HepG2 (cell line): ENCODE measurements at regions not wholly inside any gene's neighbourhood (a gene's known extent, or its start where the extent isn't known, plus 50 kb on each side); places are given as distances from the start of the nearest gene placed in this dataset.
A peak's percentile ranks its signal among the peaks of the same experiment; 100 is the strongest.

Source experiments
- ATF3 ChIP-seq: sonication (generic); formaldehyde crosslinking; IDR thresholded peaks from 2 replicates; pipeline ENCODE4 v1.4.0; 2020; ENCODE audit warnings: missing genetic modification reagents
- BCLAF1 ChIP-seq: fragments of 450-650 bp; IDR thresholded peaks from 2 replicates; pipeline ENCODE4 v1.6.1; 2017; ENCODE audit warnings: mild to moderate bottlenecking
- CC2D1A ChIP-seq: sonication (generic); formaldehyde crosslinking; IDR thresholded peaks from 2 replicates; pipeline ENCODE4 v1.8.1; 2023; ENCODE audit warnings: mild to moderate bottlenecking, missing genetic modification reagents
- CHD4 ChIP-seq: fragments of 200-600 bp; sonication (generic); IDR thresholded peaks from 2 replicates; pipeline ENCODE4 v1.7.0; 2017; ENCODE audit warnings: mild to moderate bottlenecking, low read length, borderline replicate concordance
- DNMT1 ChIP-seq: sonication (generic); formaldehyde crosslinking; IDR thresholded peaks from 2 replicates; pipeline ENCODE4 v1.5.1; 2020; ENCODE audit warnings: mild to moderate bottlenecking, missing genetic modification reagents
- MBNL3 ChIP-seq: fragments of 250-450 bp; sonication (Bioruptor Pico); conservative IDR thresholded peaks from 2 replicates; pipeline ENCODE4 v1.8.0; 2022; ENCODE audit warnings: mild to moderate bottlenecking, inconsistent platforms
- MLLT10 ChIP-seq: sonication (generic); formaldehyde crosslinking; IDR thresholded peaks from 2 replicates; pipeline ENCODE4 v1.4.0; 2020; ENCODE audit warnings: missing genetic modification reagents
- NR2F2 ChIP-seq: IDR thresholded peaks from 2 replicates; pipeline ENCODE4 v1.6.1; 2012; ENCODE audit warnings: low read depth, inconsistent platforms, borderline replicate concordance
- SAFB2 ChIP-seq: sonication (generic); formaldehyde crosslinking; IDR thresholded peaks from 2 replicates; pipeline ENCODE4 v1.5.1; 2020; ENCODE audit warnings: missing genetic modification reagents, low read depth, mild to moderate bottlenecking, borderline replicate concordance
- SCMH1 ChIP-seq: sonication (generic); formaldehyde crosslinking; IDR thresholded peaks from 2 replicates; pipeline ENCODE4 v1.9.0; 2021; ENCODE audit warnings: missing genetic modification reagents, mild to moderate bottlenecking, borderline replicate concordance
- UBTF ChIP-seq: sonication (generic); formaldehyde crosslinking; IDR thresholded peaks from 2 replicates; pipeline ENCODE4 v1.4.0; 2020; ENCODE audit warnings: mild to moderate bottlenecking, missing genetic modification reagents
- XRCC5 ChIP-seq: fragments of 200-400 bp; formaldehyde crosslinking; optimal IDR thresholded peaks from 2 replicates; pipeline ENCODE3; 2017; ENCODE audit warnings: mild to moderate bottlenecking, low read length
- ZBTB3 ChIP-seq: sonication (generic); formaldehyde crosslinking; IDR thresholded peaks from 2 replicates; pipeline ENCODE4 v1.4.0; 2020; ENCODE audit warnings: low read depth, mild to moderate bottlenecking, moderate library complexity, missing genetic modification reagents, borderline replicate concordance
- ZMYM4 ChIP-seq: sonication (generic); formaldehyde crosslinking; IDR thresholded peaks from 2 replicates; pipeline ENCODE4 v1.8.1; 2023; ENCODE audit warnings: mild to moderate bottlenecking, missing genetic modification reagents
- ZNF280B ChIP-seq: sonication (generic); formaldehyde crosslinking; IDR thresholded peaks from 2 replicates; pipeline ENCODE4 v1.5.0; 2020; ENCODE audit warnings: missing genetic modification reagents, mild to moderate bottlenecking, borderline replicate concordance
- ZNF343 ChIP-seq: sonication (generic); formaldehyde crosslinking; IDR thresholded peaks from 2 replicates; pipeline ENCODE4 v1.4.0; 2020; ENCODE audit warnings: mild to moderate bottlenecking, missing genetic modification reagents
- ZNF383 ChIP-seq: sonication (generic); formaldehyde crosslinking; IDR thresholded peaks from 2 replicates; pipeline ENCODE4 v1.4.0; 2020; ENCODE audit warnings: missing genetic modification reagents, mild to moderate bottlenecking, borderline replicate concordance
- ZNF75D ChIP-seq: sonication (generic); formaldehyde crosslinking; IDR thresholded peaks from 2 replicates; pipeline ENCODE4 v1.8.1; 2023; ENCODE audit warnings: missing genetic modification reagents, mild to moderate bottlenecking, borderline replicate concordance
- ZNF770 ChIP-seq: sonication (generic); formaldehyde crosslinking; IDR thresholded peaks from 2 replicates; pipeline ENCODE4 v1.5.0; 2020; ENCODE audit warnings: mild to moderate bottlenecking, missing genetic modification reagents

GRCh38 chr20:50320901-50321796 is 130.5 kb downstream of the CEBPB start (continued):
- no peak for TF ChIP-seq SCMH1 (CRISPR knock-in tag)
- TF ChIP-seq XRCC5 = peak; percentile 88
- peak; percentile 87 for TF ChIP-seq ATF3 (CRISPR knock-in tag)
- TF ChIP-seq ZMYM4 (CRISPR knock-in tag) = peak; percentile 53; the same call in 1 of the 2 replicates
- TF ChIP-seq ZNF280B (CRISPR knock-in tag) = no peak; the same call in 1 of the 2 replicates
- TF ChIP-seq BCLAF1 = no peak
- no peak for TF ChIP-seq MLLT10 (CRISPR knock-in tag)
- TF ChIP-seq ZNF343 (CRISPR knock-in tag) = peak; percentile 63; the same call in 1 of the 2 replicates
- TF ChIP-seq NR2F2 = no peak
- TF ChIP-seq SAFB2 (CRISPR knock-in tag) = no peak
- TF ChIP-seq CC2D1A = no peak
- peak; percentile 99; the same call in 1 of the 2 replicates for TF ChIP-seq ZNF383 (CRISPR knock-in tag)
- no peak for TF ChIP-seq DNMT1 (CRISPR knock-in tag)
- TF ChIP-seq MBNL3 (CRISPR knock-in tag) = no peak
- TF ChIP-seq ZNF75D (CRISPR knock-in tag) = no peak
- TF ChIP-seq ZNF770 (CRISPR knock-in tag) = no peak
- no peak for TF ChIP-seq CHD4
- TF ChIP-seq UBTF (CRISPR knock-in tag) = peak; percentile 83
- peak; percentile 93; the same call in 1 of the 2 replicates for TF ChIP-seq ZBTB3 (CRISPR knock-in tag)
